Caco-2 (cell line): ENCODE measurements at regions not wholly inside any gene's neighbourhood (a gene's known extent, or its start where the extent isn't known, plus 50 kb on each side); places are given as distances from the start of the nearest gene placed in this dataset.

Experiments
- BruUV-seq: library from RNA; stranded (reverse); fragments of 400-500 nt; replicated peaks from 2 replicates; lab custom pipeline; 2021; lab: Mats Ljungman, UMichigan
- CTCF ChIA-PET: fragments of 300-600 bp; sonication (Branson Sonifier 250); formaldehyde crosslinking; loops from one replicate; lab custom pipeline; 2022; ENCODE audit warnings: antibody characterized with exemption; lab: Charles Lee
- POLR2A ChIA-PET: fragments of 300-600 bp; sonication (Branson Sonifier 250); formaldehyde crosslinking; loops from one replicate; lab custom pipeline; 2022; ENCODE audit warnings: antibody characterized with exemption; lab: Charles Lee
- DNase-seq, 2 experiments: peaks; one replicate each; pipeline versions ENCODE4 v3.0.0 to v3.0.0-alpha.2; 2020 to 2022
- H3K27me3 ChIP-seq: replicated peaks from 2 replicates; pipeline ENCODE4 v1.6.0; 2011; ENCODE audit warnings: low read length; ENCODE audit not compliant: control insufficient read depth, insufficient read depth
- H3K36me3 ChIP-seq: 2 replicates; pipeline ENCODE4 v1.5.1; 2011; ENCODE audit warnings: low read length; ENCODE audit not compliant: control insufficient read depth, insufficient read depth
- H3K4me1 ChIP-seq: fragments of 250-450 bp; sonication (Bioruptor Pico); 2 replicates; pipeline ENCODE4 v1.5.1; 2020; ENCODE audit warnings: mild to moderate bottlenecking
- H3K4me3 ChIP-seq: 2 replicates; pipeline ENCODE4 v1.5.1; 2011; ENCODE audit warnings: low read depth, mild to moderate bottlenecking, control low read depth, low read length
- H3K9me3 ChIP-seq: fragments of 250-450 bp; sonication (Bioruptor Pico); 2 replicates; pipeline ENCODE4 v1.5.1; 2020; ENCODE audit warnings: mild to moderate bottlenecking, moderate library complexity
- H3K27ac Mint-ChIP-seq: one replicate; pipeline ENCODE4 v1.8.0; 2022; ENCODE audit warnings: mixed read lengths; ENCODE audit not compliant: unreplicated experiment
- H3K27me3 Mint-ChIP-seq: one replicate; pipeline ENCODE4 v1.8.0; 2022; ENCODE audit warnings: mixed read lengths; ENCODE audit not compliant: insufficient read depth, unreplicated experiment
- H3K36me3 Mint-ChIP-seq: one replicate; pipeline ENCODE4 v1.8.0; 2022; ENCODE audit warnings: mild to moderate bottlenecking, mixed read lengths; ENCODE audit not compliant: insufficient read depth, unreplicated experiment
- H3K4me1 Mint-ChIP-seq: one replicate; pipeline ENCODE4 v1.8.0; 2022; ENCODE audit warnings: low read depth, mixed read lengths; ENCODE audit not compliant: unreplicated experiment
- H3K4me3 Mint-ChIP-seq: one replicate; pipeline ENCODE4 v1.8.0; 2022; ENCODE audit warnings: mild to moderate bottlenecking, moderate library complexity, mixed read lengths; ENCODE audit not compliant: unreplicated experiment
- H3K9me3 Mint-ChIP-seq: one replicate; pipeline ENCODE4 v1.8.0; 2022; ENCODE audit warnings: mixed read lengths; ENCODE audit not compliant: unreplicated experiment
- CTCF ChIP-seq, 2 experiments: fragments of 200-600 bp in 1 of 2; IDR thresholded peaks; 1 replicate in 1 of 2; 2 replicates in 1 of 2; pipeline versions ENCODE4 v1.5.1 to v1.8.0; 2011 to 2022; ENCODE audit warnings: antibody characterized with exemption in 1 of 2, control low read depth in 1 of 2, inconsistent platforms in 1 of 2, low read depth in 1 of 2, low read length in 1 of 2, mild to moderate bottlenecking in 1 of 2, moderate library complexity in 1 of 2; ENCODE audit not compliant: insufficient read depth in 1 of 2, severe bottlenecking in 1 of 2, unreplicated experiment in 1 of 2
- intact Hi-C: fragments of 100-400 bp; cut with micrococcal nuclease; formaldehyde crosslinking; loops from one replicate; pipeline ENCODE4 v1.10.0; 2022; ENCODE audit not compliant: unreplicated experiment

- H3K4me3 ChIP-seq: no peak overlapping the region
- Mint-ChIP-seq H3K36me3 (no peaks in the 10 kb centered on the region), H3K27me3 (no peaks in the 10 kb centered on the region), H3K9me3 (no peaks in the 10 kb centered on the region), H3K4me1 (no peaks in the 10 kb centered on the region), H3K4me3 (no peak overlapping the region), H3K27ac (no peak overlapping the region)
- ChIA-PET CTCF (no interaction called here), POLR2A (no interaction called here)
- intact Hi-C loops: no loop called here
- no peak for TF ChIP-seq CTCF (IDR thresholded peaks at IDR 0.05; ENCODE audit: insufficient read depth in 1 of 2, low read depth in 1 of 2, low read length in 1 of 2, severe bottlenecking in 1 of 2, unreplicated experiment in 1 of 2)
- no peaks in the 10 kb centered on the region for H3K4me1 ChIP-seq
- H3K36me3 ChIP-seq: no peaks in the 10 kb centered on the region
- no TSS peak for BruUV-seq
- no peak for DNase-seq
- H3K9me3 ChIP-seq: no peaks in the 10 kb centered on the region
- H3K27me3 ChIP-seq: no peaks in the 10 kb centered on the region
Observed at GRCh38 chr1:102566182-102566581, 542.1 kb downstream of the COL11A1 start.

GRCh38 chr1:102562380-102562779 lies 545.9 kb downstream of the COL11A1 start:
- intact Hi-C loops: no loop called here
- Histone ChIP-seq H3K9me3 (no peaks in the 10 kb centered on the region), H3K27me3 (no peaks in the 10 kb centered on the region), H3K4me3 (no peak overlapping the region), H3K4me1 (no peaks in the 10 kb centered on the region), H3K36me3 (no peaks in the 10 kb centered on the region)
- Mint-ChIP-seq H3K36me3 (no peaks in the 10 kb centered on the region), H3K27ac (no peak overlapping the region), H3K4me1 (no peaks in the 10 kb centered on the region), H3K4me3 (no peak overlapping the region), H3K9me3 (no peaks in the 10 kb centered on the region), H3K27me3 (no peaks in the 10 kb centered on the region)
- no peak for TF ChIP-seq CTCF (IDR thresholded peaks at IDR 0.05; ENCODE audit: insufficient read depth in 1 of 2, low read depth in 1 of 2, low read length in 1 of 2, severe bottlenecking in 1 of 2, unreplicated experiment in 1 of 2)
- POLR2A ChIA-PET: no interaction called here
- CTCF ChIA-PET: no interaction called here
- DNase-seq: no peak
- BruUV-seq: no TSS peak

- no peaks in the 10 kb centered on the region for H3K9me3 ChIP-seq
- Mint-ChIP-seq H3K4me1 (no peaks in the 10 kb centered on the region), H3K4me3 (no peak overlapping the region), H3K36me3 (no peaks in the 10 kb centered on the region), H3K27me3 (no peaks in the 10 kb centered on the region), H3K27ac (no peak overlapping the region), H3K9me3 (peaks cover 17% of the 10 kb centered on the region)
- POLR2A ChIA-PET: no interaction called here
- no TSS peak for BruUV-seq
- DNase-seq: peak; percentile 15 to 43
- CTCF ChIA-PET: interaction anchor here (1.0 kb wide), 1 partner anchor 420 kb away, joined by 3 read pairs; no protein-coding TSS in a partner anchor
- peak in 1 of 2 experiments; percentile 14 for TF ChIP-seq CTCF (IDR thresholded peaks at IDR 0.05; ENCODE audit: insufficient read depth in 1 of 2, low read depth in 1 of 2, low read length in 1 of 2, severe bottlenecking in 1 of 2, unreplicated experiment in 1 of 2)
- H3K27me3 ChIP-seq: no peaks in the 10 kb centered on the region
- no peaks in the 10 kb centered on the region for H3K36me3 ChIP-seq
- intact Hi-C loops: no loop called here
- no peaks in the 10 kb centered on the region for H3K4me1 ChIP-seq
- H3K4me3 ChIP-seq: no peak overlapping the region
Observed at GRCh38 chr1:102550729-102551384, 554.1 kb upstream of the OLFM3 start.
